Sciatic nerve (tissue), 2 donors: ENCODE measurements at regions not wholly inside any gene's neighbourhood (a gene's known extent, or its start where the extent isn't known, plus 50 kb on each side); places are given as distances from the start of the nearest gene placed in this dataset.
"Not testable (repeated sequence)": the region's sequence is repeated elsewhere in the genome, so short reads cannot be mapped to it uniquely, and the experiment has no call there.

ENCODE experiments used
- ATAC-seq: fragments of 200-7000 bp; cut with Tn5 transposase; one replicate; pipeline ENCODE4 v1.9.1; 2020; ENCODE audit warnings: mild to moderate bottlenecking, moderate library complexity
- DNase-seq: peaks from one replicate; pipeline ENCODE4 v3.0.0-alpha.2; 2020; ENCODE audit warnings: low spot score
- intact Hi-C: fragments of 100-400 bp; cut with DNase I; formaldehyde crosslinking; loops from one replicate; pipeline ENCODE4 v1.14.2; 2022
- donor health status: DM: no; HTN: no; CAD: no.
- donor health status: DM: no; HTN: no; CAD: no.

- no peak for DNase-seq
- intact Hi-C loops, result no loop called here
- ATAC-seq, result peak; percentile 18
These were observed 150.4 kb downstream of the ZNF664 start for GRCh38 chr12:124123296-124124000.

- DNase-seq, result no peak
- ATAC-seq, result no peak
- intact Hi-C loops, result loop anchor here (5.0 kb wide), 1 partner anchor 303 kb away; no protein-coding TSS in a partner anchor
These were observed 152.3 kb downstream of the ZNF664 start for GRCh38 chr12:124125203-124125871.

- ATAC-seq, result peak; percentile 70
These were observed 154.1 kb downstream of the ZNF664 start for GRCh38 chr12:124126950-124127655.

GRCh38 chr12:124129132-124129531 lies 156.1 kb downstream of the ZNF664 start:
- intact Hi-C loops, result loop anchor here (5.0 kb wide), 1 partner anchor 307 kb away; no protein-coding TSS in a partner anchor
- DNase-seq (no peak), ATAC-seq (no peak)

More at GRCh38 chr12:124126950-124127655, 154.1 kb downstream of the ZNF664 start:
- intact Hi-C loops, result loop anchor here (5.0 kb wide), 1 partner anchor 305 kb away; no protein-coding TSS in a partner anchor
- DNase-seq, result no peak

- ATAC-seq (peak; percentile 36), DNase-seq (no peak)
- intact Hi-C loops, result no loop called here
These were observed 157.9 kb downstream of the ZNF664 start for GRCh38 chr12:124130691-124131591.

GRCh38 chr12:124131659-124132058 lies 158.6 kb downstream of the ZNF664 start:
- intact Hi-C loops, result no loop called here
- ATAC-seq, result no peak
- no peak for DNase-seq

- ATAC-seq, result no peak
These were observed 159.5 kb downstream of the ZNF664 start for GRCh38 chr12:124132530-124132929.

GRCh38 chr12:124136796-124137195 lies 158.1 kb upstream of the RFLNA start:
- DNase-seq (no peak), ATAC-seq (no peak)
- intact Hi-C loops, result no loop called here

More at GRCh38 chr12:124132530-124132929, 159.5 kb downstream of the ZNF664 start:
- no peak for DNase-seq
- intact Hi-C loops, result no loop called here

GRCh38 chr12:124140944-124141486 lies 153.9 kb upstream of the RFLNA start:
- DNase-seq (no peak), ATAC-seq (no peak)
- intact Hi-C loops, result no loop called here

GRCh38 chr12:124141611-124142010 lies 153.3 kb upstream of the RFLNA start:
- ATAC-seq, intact Hi-C loops, DNase-seq: not testable (repeated sequence)

GRCh38 chr12:124142395-124143035 lies 152.4 kb upstream of the RFLNA start:
- ATAC-seq, result no peak
- intact Hi-C loops, result no loop called here

GRCh38 chr12:124143726-124144125 lies 151.2 kb upstream of the RFLNA start:
- ATAC-seq, result no peak
- intact Hi-C loops, result no loop called here

More at GRCh38 chr12:124142395-124143035, 152.4 kb upstream of the RFLNA start:
- no peak for DNase-seq

GRCh38 chr12:124144531-124145194 lies 150.2 kb upstream of the RFLNA start:
- ATAC-seq (no peak), DNase-seq (no peak)
- intact Hi-C loops, result no loop called here

More at GRCh38 chr12:124143726-124144125, 151.2 kb upstream of the RFLNA start:
- no peak for DNase-seq

- DNase-seq, result no peak
- no peak for ATAC-seq
- intact Hi-C loops, result no loop called here
These were observed 147.9 kb upstream of the RFLNA start for GRCh38 chr12:124147027-124147426.

- DNase-seq (no peak), ATAC-seq (no peak)
- intact Hi-C loops, result no loop called here
These were observed 147.3 kb upstream of the RFLNA start for GRCh38 chr12:124147575-124147974.

GRCh38 chr12:124148481-124149273 lies 146.2 kb upstream of the RFLNA start:
- ATAC-seq, result no peak
- no peak for DNase-seq
- intact Hi-C loops, result no loop called here

GRCh38 chr12:124149287-124149686 lies 145.6 kb upstream of the RFLNA start:
- intact Hi-C loops, result no loop called here
- no peak for DNase-seq
- no peak for ATAC-seq
